ENCODE measurements at regions not wholly inside any gene's neighbourhood (a gene's known extent, or its start where the extent isn't known, plus 50 kb on each side); places are given as distances from the start of the nearest gene placed in this dataset.

DNA sequence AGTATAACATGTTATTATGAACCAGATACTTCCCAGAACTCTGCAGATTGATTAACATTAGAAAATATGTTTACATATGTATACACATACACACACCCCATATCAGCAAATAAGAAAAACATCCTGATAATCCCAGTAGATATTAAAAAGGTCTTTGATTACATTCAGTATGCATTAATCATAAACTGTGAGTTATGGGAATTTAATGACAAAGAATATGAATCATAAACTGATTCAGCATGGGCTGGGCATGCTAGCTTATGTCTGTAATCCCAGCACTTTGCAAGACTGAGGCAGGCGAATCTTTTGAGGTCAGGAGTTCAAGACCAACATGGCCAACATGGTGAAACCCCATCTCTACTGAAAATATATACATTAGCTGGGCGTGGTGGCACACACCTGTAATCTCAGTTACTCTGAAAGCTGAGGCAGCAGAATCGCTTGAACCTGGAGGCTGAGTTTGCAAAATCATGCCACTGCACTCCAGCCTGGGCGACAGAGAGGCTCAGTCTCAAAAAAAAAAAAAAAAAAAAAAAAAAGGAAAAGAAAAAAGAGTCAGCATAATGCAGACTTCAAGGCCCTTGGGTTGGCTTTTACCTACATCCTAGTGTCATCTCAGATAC lies 581.9 kb upstream of the PRR20A start:
- TF ChIP-seq HDAC6 (IDR thresholded peaks at IDR 0.05; ENCODE audit: low read depth, low read length) (no peak), RBBP5 (IDR thresholded peaks at IDR 0.05; ENCODE audit: borderline replicate concordance, low read depth, low read length) (no peak), POU5F1 (IDR thresholded peaks at IDR 0.05; ENCODE audit: low read depth, low read length) (no peak), POLR2A (IDR thresholded peaks at IDR 0.05; ENCODE audit: control extremely low read depth in 1 of 2, low read depth in 2 of 2, low read length in 2 of 2) (no peak), EGR1 (IDR thresholded peaks at IDR 0.05; ENCODE audit: borderline replicate concordance, low read depth, low read length) (no peak), CBX5 (IDR thresholded peaks at IDR 0.05; ENCODE audit: low read depth, low read length) (no peak), SUZ12 (IDR thresholded peaks at IDR 0.05; ENCODE audit: low read length) (no peak), FOSL1 (IDR thresholded peaks at IDR 0.05; ENCODE audit: insufficient read depth, low read depth, low read length) (no peak), BRCA1 (IDR thresholded peaks at IDR 0.05; ENCODE audit: low read depth, low read length) (no peak), TAF1 (IDR thresholded peaks at IDR 0.05; ENCODE audit: low read depth, low read length) (no peak)
- TF ChIP-seq, protein P1, sequence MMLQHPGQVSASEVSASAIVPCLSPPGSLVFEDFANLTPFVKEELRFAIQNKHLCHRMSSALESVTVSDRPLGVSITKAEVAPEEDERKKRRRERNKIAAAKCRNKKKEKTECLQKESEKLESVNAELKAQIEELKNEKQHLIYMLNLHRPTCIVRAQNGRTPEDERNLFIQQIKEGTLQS (IDR thresholded peaks at IDR 0.05; ENCODE audit: insufficient read depth, low read depth, low read length), result no peak
- H3K18ac ChIP-seq (ENCODE audit: extremely low read depth, low read length), result no peak overlapping the region
- no peaks in the 10 kb centered on the region for H3K9me3 ChIP-seq (ENCODE audit: insufficient read depth in 2 of 2, low read depth in 1 of 2, low read length in 1 of 2)
- no peak for DNase-seq (ENCODE audit: low read depth in 1 of 2, low spot score in 2 of 2)
- no peak overlapping the region for H3K27ac ChIP-seq (ENCODE audit: low read depth, low read length)
- ChIA-PET POLR2A (ENCODE audit: partially characterized antibody) (no interaction called here), CTCF (ENCODE audit: partially characterized antibody) (interaction anchor here (0.6 kb wide), 1 partner anchor 864 kb away, joined by 3 read pairs; no protein-coding TSS in a partner anchor)
- no peak overlapping the region for H3K4ac ChIP-seq (replicated peaks; ENCODE audit: insufficient read length, low read depth, low read length)
- no peak overlapping the region for H4K5ac ChIP-seq (ENCODE audit: insufficient read length, low read depth, low read length)
- H4K8ac ChIP-seq (ENCODE audit: extremely low read depth, insufficient read depth, low read length), result no peak overlapping the region
- no peaks in the 10 kb centered on the region for H3K27me3 ChIP-seq (replicated peaks in 1 of 4; ENCODE audit: control insufficient read depth in 3 of 4, extremely low read depth in 1 of 4, insufficient read depth in 3 of 4, low read length in 3 of 4)
- H2AK5ac ChIP-seq (ENCODE audit: low read depth, low read length), result no peak overlapping the region
- H3K36me3 ChIP-seq (ENCODE audit: control insufficient read depth in 2 of 4, insufficient read depth in 4 of 4, low read length in 3 of 4), result no peaks in the 10 kb centered on the region
- no peak overlapping the region for H2BK20ac ChIP-seq (ENCODE audit: low read length)
- H3K79me2 ChIP-seq (ENCODE audit: control insufficient read depth in 1 of 2, insufficient read depth in 2 of 2, low read length in 2 of 2), result no peaks in the 10 kb centered on the region
- H3K23ac ChIP-seq (ENCODE audit: insufficient read length), result no peak overlapping the region
- H3K9ac ChIP-seq (replicated peaks in 1 of 4; ENCODE audit: extremely low read depth in 1 of 4, low read depth in 3 of 4, low read length in 3 of 4), result no peak overlapping the region
- H2BK12ac ChIP-seq (ENCODE audit: low read depth, low read length), result no peak overlapping the region
- no peak overlapping the region for H4K91ac ChIP-seq (replicated peaks; ENCODE audit: insufficient read length, low read length)
- no peak overlapping the region for H3K14ac ChIP-seq (ENCODE audit: insufficient read length)
- H3K4me1 ChIP-seq (replicated peaks in 1 of 4; ENCODE audit: control insufficient read depth in 3 of 4, insufficient read depth in 4 of 4, low read length in 3 of 4), result no peaks in the 10 kb centered on the region
- no peak overlapping the region for H2AFZ ChIP-seq (ENCODE audit: low read length)
- H2BK15ac ChIP-seq (ENCODE audit: low read length), result no peak overlapping the region
- H3K4me2 ChIP-seq (ENCODE audit: insufficient read depth in 1 of 2, low read depth in 2 of 2, low read length in 2 of 2), result no peak overlapping the region
- 96% methylated on average over 4 of the region's 4 CpGs; no CpG with 5 or more reads in 1 of the 2 experiments for WGBS, 2 experiments (ENCODE audit: extremely low coverage in 1 of 2, insufficient coverage in 1 of 2, insufficient read length in 1 of 2, insufficient replicate concordance in 2 of 2, low coverage in 1 of 2, low lambda C conversion rate in 2 of 2, missing lambda C conversion rate in 1 of 2)
- H3K79me1 ChIP-seq (ENCODE audit: low read depth, low read length), result no peaks in the 10 kb centered on the region
- no peak overlapping the region for H3K4me3 ChIP-seq (ENCODE audit: extremely low read depth in 1 of 4, insufficient read depth in 2 of 4, low read depth in 3 of 4, low read length in 4 of 4)
- FAIRE-seq, result no peak
- H2BK5ac ChIP-seq (ENCODE audit: low read depth, low read length), result no peak overlapping the region
- H3K23me2 ChIP-seq (ENCODE audit: low read depth, low read length), result no peaks in the 10 kb centered on the region
- no peaks in the 10 kb centered on the region for H4K20me1 ChIP-seq (replicated peaks in 1 of 2; ENCODE audit: control insufficient read depth in 1 of 2, insufficient read depth in 2 of 2, low read length in 2 of 2)
- no peak overlapping the region for H2BK120ac ChIP-seq (replicated peaks; ENCODE audit: low read depth, low read length)
- H3K56ac ChIP-seq (replicated peaks; ENCODE audit: insufficient read length, low read depth, low read length), result no peak overlapping the region

Measured in H1 (cell line).